Embryonic facial prominence (tissue), 1 donor: ENCODE measurements at regions not wholly inside any gene's neighbourhood (a gene's known extent, or its start where the extent isn't known, plus 50 kb on each side); places are given as distances from the start of the nearest gene placed in this dataset.

Source experiments
- DNase-seq: peaks from one replicate; pipeline ENCODE4 v3.0.0-alpha.2; 2016; ENCODE audit errors: extremely low spot score

- DNase-seq = no peak
Measured at GRCh38 chr21:26653430-26653829, 80.3 kb upstream of the CYYR1 start.

- no peak for DNase-seq
Measured at GRCh38 chr21:26652854-26653253, 79.8 kb upstream of the CYYR1 start.

GRCh38 chr21:26641062-26641461 lies 68.0 kb upstream of the CYYR1 start:
- no peak for DNase-seq

- no peak for DNase-seq
Measured at GRCh38 chr21:26637201-26637745, 64.2 kb upstream of the CYYR1 start.

DNA sequence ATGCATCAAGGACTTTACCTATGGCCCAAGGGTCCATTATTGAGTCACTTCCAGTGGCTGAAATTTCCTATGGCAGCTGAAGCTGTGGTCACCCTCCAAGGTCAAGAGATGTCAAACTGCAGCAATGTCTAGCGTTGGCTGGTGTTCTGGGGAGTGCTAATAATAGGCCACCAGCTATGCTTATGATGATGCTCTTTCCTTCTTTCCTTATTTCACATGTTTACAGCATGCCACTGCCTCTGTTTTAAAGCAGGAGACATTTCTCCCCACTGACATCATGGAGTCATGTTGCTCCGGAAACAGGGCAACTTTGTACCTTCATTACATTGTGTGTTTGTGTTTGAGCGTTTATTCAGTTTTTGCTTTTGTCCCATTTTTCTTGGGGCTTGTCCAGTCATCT lies 62.6 kb upstream of the CYYR1 start:
- DNase-seq = no peak

- DNase-seq = no peak
Measured at GRCh38 chr21:26632691-26633090, 59.6 kb upstream of the CYYR1 start.

- no peak for DNase-seq
Measured at GRCh38 chr21:26626187-26626586, 53.1 kb upstream of the CYYR1 start.

DNA sequence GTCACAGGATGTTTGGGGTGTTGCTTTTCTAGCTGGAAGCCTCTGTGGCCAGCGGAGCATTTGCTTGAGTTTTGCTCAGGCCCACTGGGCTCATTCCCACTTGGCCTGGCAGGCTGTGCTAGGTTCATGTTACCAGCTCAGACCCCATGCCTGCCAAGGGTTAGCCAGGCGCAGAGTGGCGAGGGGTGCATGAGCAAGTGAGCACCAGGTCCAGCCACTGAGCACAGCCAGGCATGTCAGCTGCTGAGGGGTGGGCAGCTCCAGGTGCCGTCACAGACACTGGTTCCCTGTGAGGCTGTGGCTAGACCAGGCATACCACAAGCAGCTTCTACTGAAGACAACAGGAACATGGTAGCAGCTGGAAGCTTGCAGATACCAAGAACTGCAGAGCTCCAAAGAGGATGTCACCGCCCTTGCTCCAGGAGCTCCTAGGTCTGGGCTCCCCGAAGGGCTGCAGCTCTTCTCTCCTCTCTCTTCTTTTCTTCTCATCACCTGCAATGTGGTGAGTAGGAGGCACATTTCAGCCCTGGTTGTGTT lies 52.0 kb upstream of the CYYR1 start:
- no peak for DNase-seq
